Neural cell (in vitro differentiated cells): ENCODE measurements at regions not wholly inside any gene's neighbourhood (a gene's known extent, or its start where the extent isn't known, plus 50 kb on each side); places are given as distances from the start of the nearest gene placed in this dataset.

Experiments
- H2AFZ ChIP-seq: fragments of 200-600, 300-800 bp; sonication (generic), shearing (Covaris generic); 2 replicates; pipeline ENCODE4 v1.6.0; 2014; ENCODE audit warnings: low read depth, mild to moderate bottlenecking, antibody characterized with exemption, low read length, moderate library complexity
- H3F3A ChIP-seq: fragments of 200-600 bp; shearing (Covaris generic); 2 replicates; pipeline ENCODE4 v1.6.1; 2016; ENCODE audit warnings: mild to moderate bottlenecking, moderate library complexity, mixed read lengths, antibody characterized with exemption, low read length; ENCODE audit not compliant: insufficient read depth, poor library complexity, severe bottlenecking
- H3K27ac ChIP-seq: fragments of 200-600, 300-800 bp; sonication (generic), shearing (Covaris generic); 2 replicates; pipeline ENCODE4 v1.5.1; 2014; ENCODE audit warnings: mild to moderate bottlenecking, low read length, moderate library complexity
- H3K27me3 ChIP-seq: fragments of 300-800, 200-600 bp; sonication (generic), shearing (Covaris generic); 2 replicates; pipeline ENCODE4 v1.6.0; 2014; ENCODE audit warnings: mild to moderate bottlenecking, low read depth, low read length, moderate library complexity; ENCODE audit not compliant: insufficient read depth
- H3K36me3 ChIP-seq: fragments of 300-800, 200-600 bp; sonication (generic), shearing (Covaris generic); 2 replicates; pipeline ENCODE4 v1.5.1; 2014; ENCODE audit warnings: mild to moderate bottlenecking, antibody characterized with exemption, low read length, moderate library complexity; ENCODE audit not compliant: insufficient read depth
- H3K4me2 ChIP-seq: fragments of 300-800, 200-600 bp; sonication (generic), shearing (Covaris generic); 2 replicates; pipeline ENCODE4 v1.6.0; 2014; ENCODE audit warnings: mild to moderate bottlenecking, low read length
- H3K4me3 ChIP-seq: fragments of 300-800, 200-600 bp; sonication (generic), shearing (Covaris generic); 2 replicates; pipeline ENCODE4 v1.5.1; 2014; ENCODE audit warnings: mild to moderate bottlenecking, low read length, moderate library complexity
- H3K79me2 ChIP-seq: fragments of 200-600 bp; shearing (Covaris generic); replicated peaks from 2 replicates; pipeline ENCODE4 v1.6.0; 2014; ENCODE audit warnings: mild to moderate bottlenecking, low read length, moderate library complexity; ENCODE audit not compliant: insufficient read depth
- H3K9ac ChIP-seq: fragments of 300-800, 200-600 bp; sonication (generic), shearing (Covaris generic); 2 replicates; pipeline ENCODE4 v1.6.1; 2016; ENCODE audit warnings: mild to moderate bottlenecking, low read length, mixed read lengths
- H3K9me2 ChIP-seq: fragments of 200-600 bp; shearing (Covaris generic); 2 replicates; pipeline ENCODE4 v1.6.1; 2016; ENCODE audit warnings: mild to moderate bottlenecking, low read length, mixed read lengths; ENCODE audit not compliant: insufficient read depth
- H3K9me3 ChIP-seq: fragments of 200-600, 300-800 bp; sonication (generic), shearing (Covaris generic); 2 replicates; pipeline ENCODE4 v1.6.1; 2016; ENCODE audit warnings: mild to moderate bottlenecking, mixed run types, low read length, moderate library complexity, mixed read lengths
- H4K20me1 ChIP-seq: fragments of 200-600 bp; shearing (Covaris generic); 2 replicates; pipeline ENCODE4 v1.6.1; 2016; ENCODE audit warnings: mild to moderate bottlenecking, mixed run types; ENCODE audit not compliant: insufficient read depth
- CTCF ChIP-seq: fragments of 450-650 bp; IDR thresholded peaks from 2 replicates; pipeline ENCODE4 v1.5.1; 2014; ENCODE audit warnings: antibody characterized with exemption, mild to moderate bottlenecking, moderate library complexity; ENCODE audit not compliant: poor library complexity, severe bottlenecking
- EP300 ChIP-seq: fragments of 450-650 bp; conservative IDR thresholded peaks from 2 replicates; pipeline ENCODE4 v1.6.1; 2014; ENCODE audit warnings: antibody characterized with exemption, mild to moderate bottlenecking, moderate library complexity; ENCODE audit not compliant: poor library complexity, severe bottlenecking
- EZH2 ChIP-seq: fragments of 200-600, 300-800 bp; shearing (Covaris generic), sonication (generic); IDR thresholded peaks from 2 replicates; pipeline ENCODE4 v1.6.1; 2014; ENCODE audit warnings: antibody characterized with exemption, low read length, borderline replicate concordance, mild to moderate bottlenecking; ENCODE audit not compliant: insufficient read depth, poor library complexity, severe bottlenecking
- MXI1 ChIP-seq: fragments of 450-650 bp; conservative IDR thresholded peaks from 2 replicates; pipeline ENCODE4 v1.6.1; 2014; ENCODE audit warnings: antibody characterized with exemption, mild to moderate bottlenecking; ENCODE audit not compliant: poor library complexity, severe bottlenecking
- POLR2AphosphoS5 ChIP-seq: IDR thresholded peaks from 2 replicates; pipeline ENCODE4 v1.6.1; 2012
- RAD21 ChIP-seq: fragments of 450-650 bp; conservative IDR thresholded peaks from 2 replicates; pipeline ENCODE4 v1.6.1; 2014; ENCODE audit warnings: antibody characterized with exemption, mild to moderate bottlenecking, moderate library complexity
- REST ChIP-seq: IDR thresholded peaks from 2 replicates; pipeline ENCODE4 v1.6.1; 2012; ENCODE audit warnings: borderline replicate concordance
- SMC3 ChIP-seq: fragments of 450-650 bp; conservative IDR thresholded peaks from 2 replicates; pipeline ENCODE4 v1.6.1; 2014; ENCODE audit warnings: antibody characterized with exemption, mild to moderate bottlenecking, moderate library complexity; ENCODE audit not compliant: poor library complexity
- TAF1 ChIP-seq: IDR thresholded peaks from 2 replicates; pipeline ENCODE4 v1.6.1; 2012; ENCODE audit warnings: low read depth

GRCh38 chr14:31935391-31935790 is 141.7 kb upstream of the ARHGAP5 start:
- Histone ChIP-seq H3K36me3 (no peaks in the 10 kb centered on the region), H3K9ac (no peak overlapping the region), H3K79me2 (no peaks in the 10 kb centered on the region), H3K27ac (no peak overlapping the region), H3F3A (no peaks in the 10 kb centered on the region), H3K4me2 (no peak overlapping the region), H2AFZ (no peak overlapping the region), H3K4me3 (no peak overlapping the region), H3K27me3 (no peaks in the 10 kb centered on the region), H3K9me3 (no peaks in the 10 kb centered on the region), H4K20me1 (no peaks in the 10 kb centered on the region), H3K9me2 (no peaks in the 10 kb centered on the region)
- TF ChIP-seq MXI1 = no peak
- TF ChIP-seq TAF1 = no peak
- no peak for TF ChIP-seq RAD21
- TF ChIP-seq CTCF = no peak
- TF ChIP-seq POLR2AphosphoS5 = no peak
- no peak for TF ChIP-seq SMC3
- no peak for TF ChIP-seq REST
- no peak for TF ChIP-seq EZH2
- TF ChIP-seq EP300 = no peak

GRCh38 chr14:31936115-31936514 is 141.0 kb upstream of the ARHGAP5 start:
- no peak overlapping the region for H3K27ac ChIP-seq
- TF ChIP-seq TAF1 = no peak
- TF ChIP-seq POLR2AphosphoS5 = no peak
- no peak for TF ChIP-seq MXI1
- TF ChIP-seq RAD21 = no peak
- TF ChIP-seq EZH2 = no peak
- no peak for TF ChIP-seq CTCF
- no peak for TF ChIP-seq EP300
- no peak for TF ChIP-seq REST
- TF ChIP-seq SMC3 = no peak
- H3K9me2 ChIP-seq = no peaks in the 10 kb centered on the region
- H3K4me3 ChIP-seq = no peak overlapping the region
- H2AFZ ChIP-seq = no peak overlapping the region
- no peaks in the 10 kb centered on the region for H3K27me3 ChIP-seq
- no peaks in the 10 kb centered on the region for H3F3A ChIP-seq
- H4K20me1 ChIP-seq = no peaks in the 10 kb centered on the region
- H3K9ac ChIP-seq = no peak overlapping the region
- H3K79me2 ChIP-seq = no peaks in the 10 kb centered on the region
- H3K9me3 ChIP-seq = no peaks in the 10 kb centered on the region
- H3K4me2 ChIP-seq = no peak overlapping the region
- H3K36me3 ChIP-seq = no peaks in the 10 kb centered on the region
